ENCODE measurements at regions not wholly inside any gene's neighbourhood (a gene's known extent, or its start where the extent isn't known, plus 50 kb on each side); places are given as distances from the start of the nearest gene placed in this dataset.

- no peak for DNase-seq
- peak; percentile 19 for ATAC-seq
These were observed 134.4 kb upstream of the SLC1A4 start for GRCh38 chr2:64854773-64855237.

DNA sequence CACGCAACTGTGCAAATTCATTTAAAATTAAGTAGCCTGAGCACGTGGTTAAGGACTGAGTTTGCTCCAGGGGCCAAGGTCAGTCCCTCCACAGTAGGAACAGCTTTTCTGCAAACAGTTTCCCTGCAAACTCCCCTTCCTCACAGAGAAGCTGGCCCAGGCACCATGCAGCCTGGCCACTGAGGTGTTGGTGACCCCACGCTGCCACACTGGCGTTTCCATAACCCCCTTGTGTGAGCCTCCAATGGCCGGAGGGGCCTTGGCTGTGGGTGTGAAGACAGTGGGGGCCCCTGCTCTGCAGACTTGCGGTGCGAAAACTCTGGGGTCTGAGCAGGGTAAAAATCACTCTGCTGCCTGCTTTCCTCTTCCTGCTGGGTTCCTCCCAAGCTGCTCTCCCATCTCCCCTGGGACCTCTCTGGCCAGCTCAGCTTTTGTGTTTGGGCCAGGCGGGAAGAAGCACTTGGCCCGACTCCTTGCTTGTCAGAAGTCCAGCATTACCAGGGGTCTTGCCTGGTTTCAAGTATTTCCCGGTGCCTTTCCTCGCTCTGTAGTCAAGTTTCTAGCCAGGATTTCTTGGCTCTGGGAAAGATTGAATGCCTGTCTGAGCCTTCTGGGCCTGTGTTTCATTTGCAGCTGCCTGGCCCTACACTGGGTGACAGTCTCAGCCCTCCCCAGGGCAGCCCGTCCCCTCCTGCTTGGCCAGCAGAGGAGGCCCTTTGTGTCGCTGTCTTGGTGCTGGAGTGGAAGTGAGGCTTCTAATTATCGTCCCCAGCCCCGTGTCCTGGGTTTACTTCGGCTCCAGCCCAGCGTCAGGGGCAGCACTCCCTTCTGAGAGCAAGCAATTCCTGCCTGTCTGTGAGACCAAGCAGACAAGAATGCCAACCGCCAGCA, 131.4 kb upstream of the SLC1A4 start:
- no peak for DNase-seq
- no peak for ATAC-seq

- DNase-seq (no peak), ATAC-seq (no peak)
These were observed 130.5 kb upstream of the SLC1A4 start for GRCh38 chr2:64858541-64859311.

- ATAC-seq = no peak
- no peak for DNase-seq
These were observed 129.6 kb upstream of the SLC1A4 start for GRCh38 chr2:64859312-64860212.

DNA sequence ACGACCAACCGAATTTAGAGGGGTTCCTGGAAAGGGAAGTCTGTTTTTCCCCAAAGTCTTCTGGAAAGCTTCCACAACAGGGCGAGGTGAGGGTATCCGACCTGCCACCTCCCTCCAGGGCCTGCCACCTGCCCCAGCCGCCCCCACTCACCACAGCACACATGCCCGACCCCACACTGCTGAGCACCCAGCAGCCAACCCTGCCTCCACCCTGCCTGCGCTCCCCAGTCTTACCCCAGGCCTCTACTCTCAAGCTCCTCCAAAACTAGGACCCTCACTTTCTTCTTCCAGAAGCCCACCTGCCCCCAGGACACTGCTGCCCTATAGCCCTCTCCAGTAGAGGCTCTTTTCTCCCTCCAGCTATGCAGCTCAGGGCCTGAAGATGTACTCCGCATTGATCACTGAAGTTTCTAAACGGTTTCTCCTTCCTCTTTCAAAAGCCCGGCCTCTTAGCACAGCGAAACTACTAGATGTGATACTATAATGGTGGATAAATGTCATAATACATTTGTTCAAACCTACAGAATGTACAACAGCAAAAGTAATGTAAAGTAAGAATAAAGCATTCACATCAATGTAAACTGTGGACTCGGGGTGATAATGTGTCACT, 128.8 kb upstream of the SLC1A4 start:
- DNase-seq = no peak
- ATAC-seq = peak; percentile 34

DNA sequence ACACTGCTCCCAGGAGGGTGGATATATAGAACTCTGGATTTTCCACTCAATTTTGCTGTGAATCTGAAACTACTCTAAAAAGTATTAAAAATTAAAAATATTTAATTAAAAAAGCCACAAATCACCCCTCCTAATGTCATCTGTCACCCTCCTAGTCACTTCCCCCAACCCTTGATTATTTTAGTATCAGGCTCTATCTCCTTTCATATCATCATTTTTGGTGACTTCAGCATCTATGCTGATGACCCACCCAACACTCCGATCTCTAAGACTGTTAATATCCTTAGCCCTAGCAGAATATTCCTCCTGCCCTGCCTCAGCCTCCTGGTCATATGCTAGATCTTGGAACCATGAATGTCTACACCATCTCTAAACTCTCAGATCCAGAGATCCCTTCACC, 128.3 kb upstream of the SLC1A4 start:
- DNase-seq (no peak), ATAC-seq (no peak)

DNA sequence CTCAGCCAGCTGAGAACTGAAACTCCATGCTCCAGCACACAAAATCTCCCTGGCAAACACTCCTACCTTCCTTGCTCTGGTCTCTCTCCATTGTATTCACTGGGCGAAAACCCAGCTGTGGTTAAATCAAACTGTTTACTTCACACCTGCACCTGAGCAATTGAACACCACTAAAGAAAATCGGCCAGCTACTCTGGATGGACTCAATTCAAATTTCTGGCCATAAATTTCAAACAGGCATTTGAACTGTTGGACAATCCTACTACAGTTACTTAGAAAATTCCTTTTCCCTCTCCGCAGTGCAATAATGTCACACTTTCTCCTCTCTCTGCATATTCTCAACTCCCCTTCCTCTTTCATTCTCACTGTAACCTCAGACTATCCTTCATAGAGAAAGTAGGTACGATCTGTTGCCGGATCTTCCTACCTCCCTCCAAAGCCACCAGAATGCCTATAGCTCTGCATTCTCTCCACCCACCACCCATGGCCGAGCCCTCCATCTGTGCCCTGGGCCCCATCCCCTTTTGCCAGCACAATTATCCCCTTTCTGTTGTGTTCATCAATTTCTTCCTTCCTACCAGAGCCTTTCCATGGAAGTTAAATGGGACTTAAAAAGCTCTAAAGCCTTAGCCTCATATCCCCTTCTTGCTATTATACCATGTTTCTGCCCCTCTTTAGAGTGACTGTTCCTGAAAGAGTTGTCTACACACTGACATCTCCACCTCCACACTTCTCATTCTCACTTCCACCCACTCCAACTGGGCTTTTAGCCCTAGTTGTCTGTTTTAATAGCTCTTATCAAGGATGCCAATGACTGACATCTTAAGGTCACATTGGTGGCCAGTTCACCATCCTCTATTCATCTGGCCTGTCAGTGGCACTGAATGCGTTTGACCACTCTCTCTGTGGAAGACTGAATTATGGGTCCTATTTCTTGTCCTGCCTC, 127.5 kb upstream of the SLC1A4 start:
- DNase-seq (no peak), ATAC-seq (no peak)

DNA sequence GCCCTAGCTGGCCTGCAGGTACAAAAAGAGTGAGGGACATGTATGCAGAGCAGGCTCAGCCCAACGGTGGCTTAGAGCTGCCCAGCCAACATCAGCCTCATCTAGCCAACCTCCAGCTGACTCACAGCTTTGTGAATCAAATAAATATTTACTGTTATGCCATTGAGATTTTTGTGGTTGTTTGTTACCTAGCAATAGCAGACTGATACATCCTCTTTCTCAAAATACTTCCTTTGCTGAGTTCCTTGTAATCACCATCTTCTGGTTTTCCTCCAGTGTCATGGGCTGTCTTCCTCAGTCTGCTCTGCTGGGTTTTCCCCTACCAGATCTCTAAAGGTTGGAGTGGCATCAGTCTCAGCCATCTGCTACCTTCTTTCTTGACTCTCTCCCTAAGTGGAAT, 126.6 kb upstream of the SLC1A4 start:
- ATAC-seq (peak; percentile 21), DNase-seq (no peak)

GRCh38 chr2:64863097-64863820, 125.9 kb upstream of the SLC1A4 start:
- no peak for DNase-seq
- no peak for ATAC-seq

- DNase-seq (peak; percentile 64), ATAC-seq (peak; percentile 74)
These were observed 123.9 kb upstream of the SLC1A4 start for GRCh38 chr2:64865073-64865830.

- DNase-seq = no peak
- ATAC-seq = no peak
These were observed 123.3 kb upstream of the SLC1A4 start for GRCh38 chr2:64865831-64866345.

DNA sequence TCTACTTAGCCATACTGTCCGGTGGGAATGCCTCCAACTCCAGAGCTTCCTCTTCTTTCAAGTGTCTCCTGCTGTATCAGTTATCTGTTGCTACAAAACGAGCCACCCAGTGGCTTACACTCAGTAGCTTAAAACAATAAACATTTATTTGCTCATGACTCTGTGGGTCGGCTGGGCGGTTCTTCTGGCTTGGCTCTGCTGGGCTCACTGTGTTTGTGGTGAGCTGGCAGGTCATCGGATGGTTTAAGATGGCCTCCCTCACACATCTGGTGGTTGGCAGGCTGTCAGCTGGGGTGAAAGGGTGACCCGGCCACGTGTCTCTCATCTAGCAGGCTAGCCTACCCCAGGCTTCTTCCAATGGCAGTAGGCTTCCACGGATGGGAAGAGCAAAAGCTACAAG, 122.4 kb upstream of the SLC1A4 start:
- DNase-seq = no peak
- no peak for ATAC-seq

DNA sequence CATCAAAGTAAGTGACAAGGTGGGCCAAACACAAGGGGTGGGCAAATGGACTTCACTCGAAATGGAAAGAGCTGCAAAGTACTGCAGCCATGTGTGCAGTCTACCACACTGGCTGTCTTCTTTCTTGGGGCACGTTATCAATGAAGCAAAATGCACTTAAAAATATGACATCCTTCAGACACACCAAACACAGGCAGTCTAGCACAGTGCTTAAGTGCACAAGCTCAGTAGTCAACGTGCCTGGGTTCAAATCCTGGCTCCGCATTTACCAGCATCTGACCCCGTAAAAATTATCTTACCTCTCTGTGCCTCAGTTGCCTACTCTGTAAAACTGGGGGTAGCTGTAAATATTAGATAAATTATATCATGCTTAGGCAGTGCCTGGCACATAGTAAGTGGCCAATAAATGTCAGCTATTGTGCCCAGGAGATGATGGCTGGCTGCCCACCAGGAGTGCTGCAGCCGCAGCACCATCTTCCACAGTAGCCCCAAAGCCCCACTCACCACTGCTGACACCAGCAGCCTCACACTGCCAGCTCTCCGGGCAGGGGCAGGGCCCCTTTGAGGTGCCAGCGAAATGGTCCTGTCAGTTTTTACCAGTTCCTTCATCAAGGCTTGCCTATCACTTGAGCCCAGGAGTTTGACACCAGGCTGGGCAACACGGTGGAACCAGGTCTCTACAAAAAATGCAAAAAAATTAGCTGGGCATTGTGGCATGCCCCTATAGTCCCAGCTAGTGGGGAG, 121.8 kb upstream of the SLC1A4 start:
- no peak for ATAC-seq
- DNase-seq = no peak

DNA sequence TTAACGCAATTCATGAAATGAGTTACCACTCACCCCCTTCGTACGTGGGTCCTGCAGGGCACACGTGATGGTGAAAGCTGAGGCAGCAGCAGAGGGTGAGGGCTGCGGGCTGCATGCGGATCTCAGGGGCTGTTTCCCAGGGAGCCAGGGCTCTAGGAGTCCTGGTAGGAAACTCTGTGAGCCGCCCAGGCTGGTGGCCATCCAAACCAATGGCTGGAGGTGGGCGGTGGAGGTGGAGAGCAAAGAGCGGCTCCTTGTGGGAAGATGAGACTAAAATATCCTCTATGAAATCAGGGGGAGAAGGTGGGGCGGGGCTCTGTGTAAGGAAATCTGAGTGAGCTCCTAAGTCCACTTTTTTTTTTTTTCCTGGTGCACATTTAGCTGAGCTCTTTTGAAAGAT, 120.1 kb upstream of the SLC1A4 start:
- DNase-seq = no peak

GRCh38 chr2:64873472-64873924, 115.7 kb upstream of the SLC1A4 start:
- DNase-seq (peak; percentile 89), ATAC-seq (peak; percentile 77)

More for the DNA sequence above, 120.1 kb upstream of the SLC1A4 start:
- ATAC-seq = no peak

- DNase-seq (no peak), ATAC-seq (no peak)
These were observed 114.6 kb upstream of the SLC1A4 start for GRCh38 chr2:64874593-64874992.

DNA sequence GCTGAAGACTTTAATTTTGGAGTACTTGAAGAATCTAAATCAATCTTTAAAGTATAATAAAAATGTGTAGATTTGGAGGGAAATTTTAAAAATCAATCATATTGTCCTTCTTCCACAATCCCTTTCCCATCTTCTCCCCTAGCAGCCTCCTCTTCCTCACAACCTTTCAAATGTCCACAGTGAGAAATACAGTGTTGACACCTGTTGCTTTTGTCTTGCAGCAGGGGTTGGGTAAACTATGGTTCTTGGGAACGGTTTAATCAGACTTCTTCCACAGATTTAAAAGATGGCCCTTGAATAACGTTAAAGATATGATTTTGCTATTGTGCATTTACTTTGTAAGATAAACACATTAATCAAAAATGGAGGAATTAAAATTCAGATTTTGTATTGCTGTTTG, 113.8 kb upstream of the SLC1A4 start:
- no peak for ATAC-seq

GRCh38 chr2:64876137-64876647, 113.0 kb upstream of the SLC1A4 start:
- DNase-seq = no peak
- no peak for ATAC-seq

More for the DNA sequence above, 113.8 kb upstream of the SLC1A4 start:
- DNase-seq = no peak

Data from stimulated activated naive CD8-positive, alpha-beta T cell treated with anti-CD3 and anti-CD28 coated beads, Interleukin-15, Interleukin-2, amounts not matched to agents 100 U/mL and 50 U/mL, for 24 hours (primary cell).